ENCODE measurements at regions not wholly inside any gene's neighbourhood (a gene's known extent, or its start where the extent isn't known, plus 50 kb on each side); places are given as distances from the start of the nearest gene placed in this dataset.

- no peak for DNase-seq (ENCODE audit: low read depth in 3 of 3, low spot score in 2 of 3)
These were observed 1139.6 kb upstream of the PCDH9 start for GRCh38 chr13:68369739-68370138.

DNA sequence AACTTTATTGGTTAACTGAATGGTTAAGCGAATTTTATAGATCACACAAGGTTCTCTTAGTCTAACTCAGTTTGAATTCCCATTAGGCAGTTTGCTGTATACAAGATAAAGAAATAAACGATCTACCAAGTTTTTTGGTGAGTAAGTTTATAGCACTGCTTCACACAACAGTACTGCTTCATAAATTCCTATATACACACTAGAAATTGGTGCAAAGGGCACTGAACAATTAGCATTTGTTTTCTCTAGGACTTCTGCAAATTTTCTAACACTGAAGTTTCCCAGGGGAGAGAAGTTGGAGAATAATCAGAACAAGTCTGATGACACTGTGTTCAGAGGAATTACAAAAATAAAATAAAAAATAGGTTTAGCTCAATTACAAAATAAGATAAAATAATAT, 1138.8 kb upstream of the PCDH9 start:
- no peak for DNase-seq (ENCODE audit: low read depth in 3 of 3, low spot score in 2 of 3)

GRCh38 chr13:68359105-68359504, 1129.0 kb upstream of the PCDH9 start:
- DNase-seq (ENCODE audit: low read depth in 3 of 3, low spot score in 2 of 3) = no peak

DNA sequence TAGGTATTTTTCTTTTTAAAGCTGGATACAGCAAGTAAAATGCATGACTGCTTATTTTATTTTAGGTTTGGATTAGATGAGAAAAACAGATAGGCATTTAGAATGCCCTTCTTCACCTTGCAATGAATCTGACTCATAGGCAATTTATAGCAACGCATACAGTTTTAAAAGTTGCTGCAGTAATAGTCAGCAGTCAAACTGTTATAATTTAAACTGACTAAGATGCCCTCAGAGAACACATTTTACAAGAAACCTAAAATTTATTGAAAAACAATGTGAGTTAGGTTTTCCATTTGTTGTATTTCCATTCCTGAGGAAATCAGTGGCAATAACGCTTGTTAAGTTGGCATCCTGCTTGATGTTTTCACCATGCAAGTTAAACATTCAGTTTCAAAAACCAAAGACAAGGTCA, 1128.2 kb upstream of the PCDH9 start:
- DNase-seq (ENCODE audit: low read depth in 3 of 3, low spot score in 2 of 3) = no peak

DNA sequence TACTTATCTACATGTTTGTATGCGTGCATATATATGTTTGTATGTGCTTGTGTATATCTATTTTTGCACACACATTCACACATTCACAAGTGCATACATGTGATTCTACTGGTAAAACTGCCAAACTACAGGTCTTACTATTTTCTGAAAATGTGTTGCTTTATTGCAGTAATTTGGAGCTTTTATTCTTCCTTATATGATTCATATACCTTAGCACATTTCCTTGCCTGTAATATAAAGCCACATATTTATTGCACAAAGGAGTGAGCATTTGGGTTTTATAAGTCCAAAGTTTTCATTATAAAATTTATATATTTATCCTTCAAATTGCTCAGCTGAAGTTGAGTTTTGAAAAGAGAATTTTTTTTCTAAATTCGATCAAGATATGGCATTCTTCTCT, 1120.4 kb upstream of the PCDH9 start:
- no peak for DNase-seq (ENCODE audit: low read depth in 3 of 3, low spot score in 2 of 3)

- no peak for DNase-seq (ENCODE audit: low read depth in 3 of 3, low spot score in 2 of 3)
These were observed 1117.1 kb upstream of the PCDH9 start for GRCh38 chr13:68347220-68347619.

DNA sequence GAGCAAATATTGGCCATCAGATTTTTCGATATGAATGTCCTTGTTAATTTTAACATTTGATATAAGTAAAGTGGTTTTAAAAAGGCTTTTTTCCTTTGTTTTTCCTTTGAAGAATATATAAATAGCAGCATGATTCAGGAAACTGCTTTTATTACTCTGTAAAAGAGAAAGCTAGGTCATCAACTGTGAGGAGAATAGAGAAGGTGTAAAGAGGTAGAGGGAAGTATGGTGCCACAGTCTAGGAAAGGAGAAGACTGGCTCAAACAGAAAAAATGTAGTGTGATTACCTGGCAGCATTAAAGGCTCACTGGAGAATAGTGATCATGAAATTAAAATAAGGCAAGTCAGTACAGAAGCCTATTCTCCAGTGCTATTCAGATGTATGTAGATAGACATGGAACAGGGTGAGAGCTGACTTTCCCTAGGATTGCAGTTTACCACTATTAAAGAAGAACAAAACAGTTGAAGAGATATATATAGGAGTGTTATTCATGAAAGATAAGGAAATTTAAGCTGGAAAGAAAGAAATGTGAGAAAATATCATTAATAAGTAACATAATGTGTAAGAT, 1115.9 kb upstream of the PCDH9 start:
- no peak for DNase-seq (ENCODE audit: low read depth in 3 of 3, low spot score in 2 of 3)

DNA sequence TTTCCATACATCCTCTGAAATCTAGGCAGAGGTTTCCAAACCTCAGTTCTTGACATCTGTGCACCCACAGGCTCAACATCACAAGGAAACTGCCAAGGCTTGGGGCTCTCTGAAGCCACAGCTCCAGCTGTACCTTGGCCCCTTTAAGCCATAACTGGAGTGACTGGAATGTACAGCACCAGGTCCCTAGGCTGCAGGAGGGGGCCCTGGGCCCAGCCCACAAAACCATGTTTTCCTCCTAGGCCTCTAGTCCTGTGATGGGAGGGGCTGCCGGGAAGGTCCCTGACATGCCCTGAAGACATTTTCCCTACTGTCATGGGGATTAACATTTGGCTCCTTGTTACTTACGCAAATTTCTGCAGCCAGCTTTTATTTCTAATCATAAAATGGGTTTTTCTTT, 1093.0 kb upstream of the PCDH9 start:
- DNase-seq (ENCODE audit: low read depth in 3 of 3, low spot score in 2 of 3) = no peak

DNA sequence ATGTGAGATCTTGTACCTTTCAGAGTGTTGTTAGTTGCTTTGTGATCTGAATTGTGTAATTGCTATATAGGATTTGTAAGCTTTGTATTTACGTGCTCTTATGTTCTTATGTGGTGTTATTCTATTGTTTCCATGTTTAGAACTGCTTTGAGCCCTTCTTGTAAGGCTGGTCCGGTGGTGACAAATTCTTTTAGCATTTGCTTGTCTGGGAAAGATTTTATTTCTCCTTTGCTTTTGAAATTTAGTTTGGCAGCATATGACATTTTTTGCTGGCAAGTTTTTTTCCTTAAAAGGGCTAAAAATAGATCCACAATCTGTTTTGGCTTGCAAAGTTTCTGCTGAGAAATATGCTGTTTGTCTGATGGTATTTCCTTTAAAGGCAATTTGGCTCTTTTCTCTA, 1089.2 kb upstream of the PCDH9 start:
- no peak for DNase-seq (ENCODE audit: low read depth in 3 of 3, low spot score in 2 of 3)

GRCh38 chr13:68304286-68304893, 1074.3 kb upstream of the PCDH9 start:
- DNase-seq (ENCODE audit: low read depth in 3 of 3, low spot score in 2 of 3) = peak in 2 of 3 donors; percentile 13 to 18

DNA sequence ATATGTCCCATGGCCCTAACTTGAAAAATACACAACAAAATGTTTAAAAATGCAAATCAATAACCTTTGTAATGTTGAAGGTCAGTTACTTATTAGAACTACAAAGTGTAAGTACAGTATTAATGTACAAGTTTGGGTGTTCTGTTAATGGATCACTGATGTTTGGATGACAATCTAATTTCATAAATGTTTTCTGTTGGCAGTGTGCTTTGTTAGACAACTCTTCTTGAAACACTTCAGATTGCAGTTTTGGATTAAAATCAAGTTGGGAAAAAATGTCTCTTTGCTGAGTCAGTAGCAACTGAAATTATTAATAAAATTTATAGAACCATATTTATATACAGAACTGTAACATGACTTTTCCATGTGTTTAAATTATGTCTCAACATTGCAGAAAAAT, 1063.5 kb upstream of the PCDH9 start:
- no peak for DNase-seq (ENCODE audit: low read depth in 3 of 3, low spot score in 2 of 3)

DNA sequence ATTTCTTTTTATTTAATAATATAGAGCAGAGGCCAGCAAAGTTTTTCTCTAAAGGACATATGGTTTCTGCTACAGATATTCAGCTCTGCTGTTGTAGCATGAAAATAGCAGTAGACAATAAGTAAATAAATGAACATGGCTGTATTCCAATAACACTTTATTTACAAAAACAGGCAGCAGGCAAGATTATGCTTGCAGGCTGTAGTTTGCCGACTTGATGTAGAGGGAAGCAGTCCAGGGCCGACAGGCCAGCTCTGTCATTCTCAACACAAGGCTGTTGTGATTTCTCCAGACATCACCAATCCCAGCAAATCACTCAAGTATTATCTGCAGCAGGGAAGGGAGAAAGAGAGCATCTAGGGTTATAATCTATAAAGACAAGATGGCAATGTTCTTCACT, 1062.5 kb upstream of the PCDH9 start:
- DNase-seq (ENCODE audit: low read depth in 3 of 3, low spot score in 2 of 3) = no peak

DNA sequence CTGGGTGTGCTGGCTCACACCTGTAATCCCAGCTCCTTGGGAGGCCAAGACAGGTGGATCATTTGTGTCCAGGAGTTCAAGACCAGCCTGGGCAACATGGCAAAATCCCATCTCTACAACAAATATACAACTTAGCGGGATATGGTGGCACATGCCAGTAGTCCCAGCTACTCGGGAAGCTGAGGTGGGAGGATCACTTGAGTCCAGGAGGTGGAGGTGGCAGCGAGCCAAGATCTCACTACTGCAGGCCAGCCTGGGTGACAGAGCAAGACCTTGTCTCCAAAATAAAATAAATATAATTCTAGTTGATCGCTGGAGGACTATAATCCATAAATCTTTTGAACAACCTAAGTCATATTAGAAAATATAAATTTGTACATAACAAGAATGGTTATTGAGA, 1061.5 kb upstream of the PCDH9 start:
- no peak for DNase-seq (ENCODE audit: low read depth in 3 of 3, low spot score in 2 of 3)

DNA sequence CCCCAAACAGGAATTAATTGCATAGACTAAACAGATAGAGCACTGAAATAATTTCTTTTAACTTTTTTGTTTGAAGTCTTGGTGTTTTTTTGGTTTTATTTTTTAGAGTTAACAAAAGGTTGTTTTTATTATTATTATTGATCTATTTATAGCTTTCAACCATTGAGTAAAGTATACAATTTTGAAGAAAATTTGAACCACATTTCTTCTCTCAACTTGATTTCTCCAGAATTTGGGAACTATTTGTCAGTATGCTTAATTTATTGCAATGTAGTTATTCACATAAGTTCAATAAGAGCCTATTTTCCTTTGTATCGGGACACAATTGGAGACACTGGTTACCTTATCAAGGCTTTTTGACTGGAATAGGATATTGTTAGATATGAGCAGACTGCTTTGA, 1045.6 kb upstream of the PCDH9 start:
- DNase-seq (ENCODE audit: low read depth in 3 of 3, low spot score in 2 of 3) = no peak

DNA sequence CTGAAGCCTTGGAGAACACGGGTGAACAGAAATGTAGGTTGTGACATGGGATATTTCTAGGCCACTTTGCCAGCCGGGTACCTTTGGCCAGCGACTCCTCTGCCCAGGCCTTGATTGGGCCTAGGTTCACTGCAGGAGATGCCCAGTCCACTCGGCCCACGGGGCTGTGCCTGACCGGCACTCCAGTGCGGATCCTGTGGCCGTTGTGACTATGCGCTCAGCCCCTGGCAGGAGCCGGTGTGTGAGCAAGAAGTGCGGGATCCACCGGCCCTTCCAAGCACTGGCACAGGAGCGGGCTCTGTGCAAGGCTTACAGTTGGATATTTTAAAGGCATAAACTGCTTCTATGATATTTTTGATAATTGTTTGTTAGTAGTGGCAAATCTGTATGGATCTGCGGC, 1042.5 kb upstream of the PCDH9 start:
- DNase-seq (ENCODE audit: low read depth in 3 of 3, low spot score in 2 of 3) = no peak

- no peak for DNase-seq (ENCODE audit: low read depth in 3 of 3, low spot score in 2 of 3)
These were observed 1034.6 kb upstream of the PCDH9 start for GRCh38 chr13:68264692-68265091.

- no peak for DNase-seq (ENCODE audit: low read depth in 3 of 3, low spot score in 2 of 3)
These were observed 1031.0 kb upstream of the PCDH9 start for GRCh38 chr13:68261105-68261504.

DNA sequence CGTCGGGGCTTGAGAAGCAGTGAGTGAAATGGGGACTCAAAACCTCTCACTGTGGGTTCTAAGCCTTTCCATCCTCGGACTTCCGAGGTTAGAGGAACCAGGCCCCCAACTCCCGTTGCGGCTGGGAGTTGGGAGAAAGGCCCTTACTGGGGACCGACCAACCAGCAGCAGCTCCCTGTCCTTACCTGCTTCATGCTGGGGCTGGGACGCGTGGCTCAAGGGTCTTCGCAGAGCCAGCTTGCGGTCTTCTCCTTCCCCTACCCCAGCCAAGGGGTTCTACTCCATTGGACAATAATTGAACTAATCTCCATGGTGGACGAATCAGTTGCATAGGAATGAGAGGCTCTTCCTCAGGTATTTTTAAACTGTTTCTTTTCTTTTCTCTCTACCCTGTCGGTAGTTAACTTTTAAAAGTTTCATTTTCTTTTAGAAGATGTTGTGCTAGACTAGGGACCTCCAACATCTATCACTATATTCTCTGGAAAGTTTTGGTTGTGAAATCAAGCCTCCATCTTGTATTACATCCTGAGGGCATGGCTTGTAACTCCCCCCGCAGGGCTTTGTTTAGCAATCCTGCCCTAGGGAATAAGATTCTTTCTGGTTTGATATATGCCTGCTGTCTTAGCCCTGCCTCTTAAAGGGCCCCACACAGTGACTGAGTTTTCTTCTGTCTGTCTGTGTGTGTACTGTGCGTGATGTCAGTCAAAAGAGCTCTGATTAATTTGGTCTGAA, 1027.1 kb upstream of the PCDH9 start:
- peak in 1 of 3 donors; percentile 1 for DNase-seq (ENCODE audit: low read depth in 3 of 3, low spot score in 2 of 3)

DNA sequence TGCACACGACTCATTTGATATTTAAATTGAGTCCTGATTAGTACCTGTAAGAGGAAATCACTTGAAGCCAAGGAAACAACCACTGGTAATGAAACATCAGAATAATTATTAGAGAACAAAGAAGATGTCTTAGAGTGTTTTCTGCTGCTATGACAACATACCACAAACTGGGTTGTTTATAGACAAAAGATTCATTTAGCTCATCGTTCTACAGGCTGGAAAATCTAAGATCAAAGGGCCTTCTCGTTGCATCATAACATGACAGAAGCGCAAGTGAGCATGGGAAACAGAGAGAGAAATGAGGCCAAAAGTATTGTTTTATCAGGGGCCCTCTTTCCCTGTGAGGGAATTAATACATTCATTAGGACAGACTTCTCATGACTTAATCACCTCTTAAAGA, 1024.0 kb upstream of the PCDH9 start:
- no peak for DNase-seq (ENCODE audit: low read depth in 3 of 3, low spot score in 2 of 3)

DNA sequence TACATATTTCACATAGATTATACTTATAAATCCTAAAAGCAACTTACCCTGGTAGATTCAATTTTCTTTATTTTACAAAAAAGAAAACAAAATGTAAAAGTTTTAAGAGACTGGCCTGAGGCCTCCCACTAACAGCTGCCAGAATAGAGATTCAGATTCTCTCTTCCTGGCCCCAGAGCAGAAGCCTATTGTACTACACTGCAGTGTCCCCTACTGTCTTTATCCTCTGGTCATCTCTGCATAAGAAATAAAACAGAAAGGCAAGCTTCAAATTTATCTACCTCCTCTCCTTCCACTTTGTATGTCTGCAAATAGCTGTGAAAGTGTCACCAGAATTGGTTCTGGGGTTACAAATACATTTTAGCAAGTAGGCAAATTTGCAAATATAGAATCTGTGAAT, 1004.1 kb upstream of the PCDH9 start:
- no peak for DNase-seq (ENCODE audit: low read depth in 3 of 3, low spot score in 2 of 3)

DNA sequence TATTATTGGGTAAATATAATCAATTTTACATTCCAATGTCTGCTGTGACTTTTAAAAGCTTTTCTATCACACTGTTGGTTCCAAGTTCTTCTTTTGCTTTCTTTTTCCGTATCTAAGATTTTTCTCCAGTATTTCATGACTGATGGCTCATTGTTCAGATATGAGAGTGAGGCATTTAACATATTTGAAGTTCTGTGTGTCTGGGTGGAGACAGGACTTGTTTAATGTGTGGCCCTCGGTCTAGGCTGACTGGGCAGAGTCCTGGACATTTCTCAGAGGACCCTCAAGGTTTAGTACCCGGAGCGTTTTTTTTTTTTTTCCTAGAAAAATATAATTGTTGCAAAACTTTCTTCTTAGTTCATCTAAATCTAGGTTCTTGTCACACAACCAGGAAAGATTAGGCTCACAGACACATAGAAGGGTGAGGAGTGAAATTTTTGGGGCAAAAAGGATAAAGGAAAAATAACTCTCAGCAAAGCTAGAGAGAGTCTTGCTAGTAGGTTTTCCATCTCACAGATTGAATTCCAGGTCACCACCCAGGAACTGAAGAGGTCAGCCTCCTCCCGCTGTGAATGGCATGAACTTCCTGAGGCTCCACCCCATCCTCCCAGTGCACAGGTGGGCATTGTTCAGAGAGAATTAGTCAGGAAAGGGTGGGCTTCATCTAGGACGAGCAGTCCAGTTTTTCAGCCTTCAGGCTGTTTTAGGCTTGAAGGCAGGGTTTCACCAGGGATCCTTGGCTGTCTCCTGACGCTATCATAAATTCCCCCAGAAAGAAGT, 1002.4 kb upstream of the PCDH9 start:
- DNase-seq (ENCODE audit: low read depth in 3 of 3, low spot score in 2 of 3) = no peak

Measured in right renal cortex interstitium (tissue), 3 donors.